ENCODE measurements at regions not wholly inside any gene's neighbourhood (a gene's known extent, or its start where the extent isn't known, plus 50 kb on each side); places are given as distances from the start of the nearest gene placed in this dataset.

GRCh38 chr2:82340578-82341053 is 2036.1 kb upstream of the LRRTM1 start:
- no peak for DNase-seq (ENCODE audit: low spot score)
- no peak overlapping the region for H3K27ac ChIP-seq (ENCODE audit: low read depth, low read length, poor library complexity, severe bottlenecking)
- BruUV-seq (replicated peaks), result no TSS peak
- H3K4me3 ChIP-seq (ENCODE audit: low read depth, low read length, poor library complexity, severe bottlenecking), result no peak overlapping the region
- H3K36me3 ChIP-seq (ENCODE audit: insufficient read depth, low read length, poor library complexity, severe bottlenecking), result no peaks in the 10 kb centered on the region
- no peaks in the 10 kb centered on the region for H3K27me3 ChIP-seq (replicated peaks; ENCODE audit: insufficient read depth, low read depth, low read length, poor library complexity)
- no peak for TF ChIP-seq CTCF (conservative IDR thresholded peaks at IDR 0.05; ENCODE audit: low read depth, low read length)
- no peak for TF ChIP-seq EZH2 (IDR thresholded peaks at IDR 0.05; ENCODE audit: borderline replicate concordance, low read depth, low read length, poor library complexity, severe bottlenecking)
- ChIA-PET POLR2A (ENCODE audit: low non-redundant PET) (no interaction called here), CTCF (no interaction called here)
- intact Hi-C loops (cut with micrococcal nuclease; ENCODE audit: unreplicated experiment), result no loop called here
- H3K9me3 ChIP-seq (ENCODE audit: low read depth, low read length, poor library complexity, severe bottlenecking), result peaks cover 20% of the 10 kb centered on the region
- no peaks in the 10 kb centered on the region for H3K4me1 ChIP-seq (ENCODE audit: insufficient read depth, low read length, poor library complexity, severe bottlenecking)

- TF ChIP-seq CTCF (conservative IDR thresholded peaks at IDR 0.05; ENCODE audit: low read depth, low read length), result no peak
- no peak for TF ChIP-seq EZH2 (IDR thresholded peaks at IDR 0.05; ENCODE audit: borderline replicate concordance, low read depth, low read length, poor library complexity, severe bottlenecking)
- CTCF ChIA-PET, result no interaction called here
- intact Hi-C loops (cut with micrococcal nuclease; ENCODE audit: unreplicated experiment), result no loop called here
These were observed 2035.3 kb upstream of the LRRTM1 start for GRCh38 chr2:82339805-82340204.

GRCh38 chr2:82333697-82334096 is 2029.1 kb upstream of the LRRTM1 start:
- Histone ChIP-seq H3K27me3 (replicated peaks; ENCODE audit: insufficient read depth, low read depth, low read length, poor library complexity) (no peaks in the 10 kb centered on the region), H3K27ac (ENCODE audit: low read depth, low read length, poor library complexity, severe bottlenecking) (no peak overlapping the region), H3K36me3 (ENCODE audit: insufficient read depth, low read length, poor library complexity, severe bottlenecking) (no peaks in the 10 kb centered on the region), H3K4me3 (ENCODE audit: low read depth, low read length, poor library complexity, severe bottlenecking) (no peak overlapping the region), H3K9me3 (ENCODE audit: low read depth, low read length, poor library complexity, severe bottlenecking) (peaks cover 20% of the 10 kb centered on the region), H3K4me1 (ENCODE audit: insufficient read depth, low read length, poor library complexity, severe bottlenecking) (no peaks in the 10 kb centered on the region)
- intact Hi-C loops (cut with micrococcal nuclease; ENCODE audit: unreplicated experiment), result no loop called here
- TF ChIP-seq CTCF (conservative IDR thresholded peaks at IDR 0.05; ENCODE audit: low read depth, low read length), result no peak
- no peak for TF ChIP-seq EZH2 (IDR thresholded peaks at IDR 0.05; ENCODE audit: borderline replicate concordance, low read depth, low read length, poor library complexity, severe bottlenecking)
- BruUV-seq (replicated peaks), result no TSS peak
- DNase-seq (ENCODE audit: low spot score), result no peak
- ChIA-PET POLR2A (ENCODE audit: low non-redundant PET) (no interaction called here), CTCF (no interaction called here)

More at GRCh38 chr2:82339805-82340204, 2035.3 kb upstream of the LRRTM1 start:
- peaks cover 20% of the 10 kb centered on the region for H3K9me3 ChIP-seq (ENCODE audit: low read depth, low read length, poor library complexity, severe bottlenecking)
- no peak overlapping the region for H3K4me3 ChIP-seq (ENCODE audit: low read depth, low read length, poor library complexity, severe bottlenecking)
- no peaks in the 10 kb centered on the region for H3K4me1 ChIP-seq (ENCODE audit: insufficient read depth, low read length, poor library complexity, severe bottlenecking)
- no peak overlapping the region for H3K27ac ChIP-seq (ENCODE audit: low read depth, low read length, poor library complexity, severe bottlenecking)
- H3K36me3 ChIP-seq (ENCODE audit: insufficient read depth, low read length, poor library complexity, severe bottlenecking), result no peaks in the 10 kb centered on the region
- DNase-seq (ENCODE audit: low spot score), result no peak
- no peaks in the 10 kb centered on the region for H3K27me3 ChIP-seq (replicated peaks; ENCODE audit: insufficient read depth, low read depth, low read length, poor library complexity)
- no TSS peak for BruUV-seq (replicated peaks)
- POLR2A ChIA-PET (ENCODE audit: low non-redundant PET), result no interaction called here

All from A673 (cell line).